ENCODE measurements at regions not wholly inside any gene's neighbourhood (a gene's known extent, or its start where the extent isn't known, plus 50 kb on each side); places are given as distances from the start of the nearest gene placed in this dataset.

DNA sequence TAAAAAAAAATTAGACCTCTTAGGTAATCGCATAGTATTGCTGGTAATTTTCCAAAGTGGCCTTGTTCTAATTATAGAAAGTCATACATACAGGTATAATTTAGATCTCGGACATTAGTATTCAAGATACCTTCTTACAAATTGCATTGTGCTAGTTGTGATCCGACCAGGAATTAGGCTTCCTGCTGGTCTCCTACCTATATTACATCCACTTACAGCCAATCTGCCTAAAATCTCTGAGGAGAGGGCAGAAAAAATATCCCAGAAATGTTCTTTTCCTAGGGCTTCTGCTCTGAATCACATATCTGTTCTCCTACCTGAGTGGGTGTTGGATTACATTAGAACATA lies 314.7 kb upstream of the GULP1 start:
- no peak overlapping the region for H3K4me3 ChIP-seq
- TF ChIP-seq, protein P1, sequence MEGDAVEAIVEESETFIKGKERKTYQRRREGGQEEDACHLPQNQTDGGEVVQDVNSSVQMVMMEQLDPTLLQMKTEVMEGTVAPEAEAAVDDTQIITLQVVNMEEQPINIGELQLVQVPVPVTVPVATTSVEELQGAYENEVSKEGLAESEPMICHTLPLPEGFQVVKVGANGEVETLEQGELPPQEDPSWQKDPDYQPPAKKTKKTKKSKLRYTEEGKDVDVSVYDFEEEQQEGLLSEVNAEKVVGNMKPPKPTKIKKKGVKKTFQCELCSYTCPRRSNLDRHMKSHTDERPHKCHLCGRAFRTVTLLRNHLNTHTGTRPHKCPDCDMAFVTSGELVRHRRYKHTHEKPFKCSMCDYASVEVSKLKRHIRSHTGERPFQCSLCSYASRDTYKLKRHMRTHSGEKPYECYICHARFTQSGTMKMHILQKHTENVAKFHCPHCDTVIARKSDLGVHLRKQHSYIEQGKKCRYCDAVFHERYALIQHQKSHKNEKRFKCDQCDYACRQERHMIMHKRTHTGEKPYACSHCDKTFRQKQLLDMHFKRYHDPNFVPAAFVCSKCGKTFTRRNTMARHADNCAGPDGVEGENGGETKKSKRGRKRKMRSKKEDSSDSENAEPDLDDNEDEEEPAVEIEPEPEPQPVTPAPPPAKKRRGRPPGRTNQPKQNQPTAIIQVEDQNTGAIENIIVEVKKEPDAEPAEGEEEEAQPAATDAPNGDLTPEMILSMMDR (IDR thresholded peaks at IDR 0.05) = no peak
- intact Hi-C loops (cut with DNase I) = no loop called here
- H3K27me3 ChIP-seq = no peaks in the 10 kb centered on the region
- H3K9me3 ChIP-seq = no peaks in the 10 kb centered on the region
- WGBS, 2 donors = 57 to 58% methylated on average over 3 of the region's 3 CpGs
- DNase-seq (no peak), ATAC-seq (no peak)
- no peaks in the 10 kb centered on the region for H3K36me3 ChIP-seq
- H3K4me1 ChIP-seq = peaks cover 0 to 1% (median 0%) of the 10 kb centered on the region in 9 donors
- no peak overlapping the region for H3K27ac ChIP-seq

DNA sequence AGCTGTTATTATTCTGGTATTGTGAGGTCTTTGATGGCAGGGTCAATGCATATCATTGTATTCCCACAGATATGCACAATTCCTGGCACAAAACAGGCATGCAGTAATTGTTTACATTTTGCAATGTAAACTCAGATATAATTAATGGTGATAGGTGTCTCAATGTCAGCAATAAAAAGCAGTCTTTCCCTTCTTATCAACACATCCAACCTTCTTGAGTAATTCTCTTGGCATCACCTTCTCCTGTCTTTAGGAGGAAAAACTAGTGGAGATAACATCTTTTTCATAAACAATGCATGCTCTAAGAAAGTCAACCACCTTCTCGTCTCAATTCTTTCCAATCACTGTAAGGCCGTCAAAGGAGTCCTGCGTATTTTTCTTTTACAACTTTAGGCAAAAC lies 313.3 kb upstream of the GULP1 start:
- ATAC-seq = no peak
- Histone ChIP-seq H3K27me3 (no peaks in the 10 kb centered on the region), H3K4me3 (no peak overlapping the region), H3K9me3 (no peaks in the 10 kb centered on the region), H3K4me1 (peaks cover 0 to 15% (median 8%) of the 10 kb centered on the region in 9 donors), H3K36me3 (no peaks in the 10 kb centered on the region), H3K27ac (no peak overlapping the region)
- 89 to 91% methylated on average over 3 of the region's 3 CpGs for WGBS, 2 donors
- no peak for DNase-seq
- intact Hi-C loops (cut with DNase I) = no loop called here
- TF ChIP-seq, protein P1 (IDR thresholded peaks at IDR 0.05) = no peak

DNA sequence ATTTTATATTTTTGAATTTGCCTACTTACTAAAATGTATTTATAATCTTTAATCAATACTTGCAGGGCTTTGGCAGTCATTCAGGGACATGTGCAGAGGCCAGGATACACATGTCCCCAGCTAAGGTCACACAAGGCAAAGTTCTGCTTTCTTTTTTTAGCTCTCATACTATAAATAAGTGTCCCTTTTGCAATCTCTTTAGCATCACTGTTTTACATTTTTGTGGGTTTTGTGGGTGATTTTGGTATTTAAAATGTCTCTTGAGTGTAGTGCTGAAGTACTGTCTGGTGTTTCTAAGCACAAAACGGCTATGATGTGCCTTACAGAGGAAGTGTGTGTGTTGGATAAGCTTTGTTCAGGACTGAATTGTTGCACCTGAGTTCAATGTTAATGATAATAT lies 309.0 kb upstream of the GULP1 start:
- H3K27me3 ChIP-seq = no peaks in the 10 kb centered on the region
- DNase-seq = peak in 1 of 2 donors; percentile 25
- ATAC-seq = peak; percentile 52 to 94 (median 86)
- H3K4me3 ChIP-seq = no peak overlapping the region
- H3K4me1 ChIP-seq = peaks cover 0 to 22% (median 10%) of the 10 kb centered on the region in 9 donors
- H3K27ac ChIP-seq = no peak overlapping the region
- H3K9me3 ChIP-seq = no peaks in the 10 kb centered on the region
- TF ChIP-seq, protein P1 (IDR thresholded peaks at IDR 0.05) = no peak
- WGBS, 2 donors = 11 to 15% methylated on average over 1 of the region's 1 CpG
- no peaks in the 10 kb centered on the region for H3K36me3 ChIP-seq
- intact Hi-C loops (cut with DNase I) = no loop called here

DNA sequence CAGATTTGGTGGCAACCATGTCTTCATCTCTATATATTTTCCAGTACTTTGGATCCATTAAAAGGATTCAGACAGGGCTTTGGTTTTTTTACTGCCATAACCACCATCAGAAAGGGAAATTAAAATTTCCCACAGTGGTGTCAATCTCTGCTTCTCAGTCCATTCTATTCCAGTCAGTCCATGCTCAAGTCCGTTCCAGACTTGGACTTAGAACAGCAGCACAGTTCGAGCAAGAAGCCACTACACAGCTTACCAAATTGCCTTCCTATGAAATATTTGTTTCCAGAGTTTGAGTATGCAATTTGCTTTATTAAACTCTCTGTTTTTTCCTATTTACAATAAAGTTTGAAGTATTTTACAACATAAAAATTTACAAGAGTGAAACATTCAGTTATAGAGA lies 306.5 kb upstream of the GULP1 start:
- 61 to 63% methylated on average over 2 of the region's 2 CpGs for WGBS, 2 donors
- H3K4me3 ChIP-seq = no peak overlapping the region
- intact Hi-C loops (cut with DNase I) = no loop called here
- DNase-seq = no peak
- H3K27ac ChIP-seq = no peak overlapping the region
- H3K4me1 ChIP-seq = peaks cover 0 to 22% (median 10%) of the 10 kb centered on the region in 9 donors
- no peaks in the 10 kb centered on the region for H3K36me3 ChIP-seq
- H3K27me3 ChIP-seq = no peaks in the 10 kb centered on the region
- no peaks in the 10 kb centered on the region for H3K9me3 ChIP-seq
- no peak for ATAC-seq
- TF ChIP-seq, protein P1 (IDR thresholded peaks at IDR 0.05) = no peak

DNA sequence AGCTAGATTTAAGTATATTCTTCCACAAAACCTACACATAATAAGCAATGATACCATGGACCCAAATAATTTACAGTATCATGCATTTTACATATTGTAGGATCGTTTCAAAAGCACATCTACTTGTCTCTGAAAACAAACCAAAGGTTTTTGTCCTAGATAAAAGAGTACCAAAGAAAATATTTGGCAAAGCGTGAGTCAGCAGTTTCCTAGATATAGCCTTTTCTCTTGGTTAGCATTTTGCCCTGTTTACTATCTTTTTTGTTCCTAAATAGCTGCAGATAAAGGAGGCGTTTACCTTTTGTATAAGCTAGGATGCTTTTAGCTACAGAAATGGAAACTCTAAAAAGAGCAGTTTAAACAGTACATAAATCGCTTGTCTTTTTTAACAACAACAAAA lies 305.8 kb upstream of the GULP1 start:
- Histone ChIP-seq H3K4me1 (peaks cover 0 to 22% (median 10%) of the 10 kb centered on the region in 9 donors), H3K27ac (no peak overlapping the region), H3K27me3 (no peaks in the 10 kb centered on the region), H3K36me3 (no peaks in the 10 kb centered on the region), H3K9me3 (no peaks in the 10 kb centered on the region), H3K4me3 (no peak overlapping the region)
- intact Hi-C loops (cut with DNase I) = no loop called here
- TF ChIP-seq, protein P1 (IDR thresholded peaks at IDR 0.05) = no peak
- DNase-seq = no peak
- no peak for ATAC-seq
- WGBS, 2 donors = 51 to 55% methylated on average over 4 of the region's 4 CpGs

All from heart right ventricle (tissue), 16 donors.